SK-N-SH (cell line): ENCODE measurements at regions not wholly inside any gene's neighbourhood (a gene's known extent, or its start where the extent isn't known, plus 50 kb on each side); places are given as distances from the start of the nearest gene placed in this dataset.

ENCODE experiments used
- CTCF ChIA-PET: fragments of 300-600, 350-600 bp; formaldehyde crosslinking; extraction: SDS; loops from one replicate; lab custom pipeline; 2021; lab: Yijun Ruan, JAX
- POLR2A ChIA-PET: fragments of 350-600 bp; sonication (Branson Sonifier 250); formaldehyde crosslinking; extraction: SDS; loops from one replicate; lab custom pipeline; 2020; ENCODE audit warnings: antibody characterized with exemption, inconsistent platforms; lab: Yijun Ruan, JAX
- DNase-seq: peaks from one replicate; pipeline ENCODE4 v3.0.0; 2012
- H2AFZ ChIP-seq: fragments of 200-600 bp; sonication (generic); 2 replicates; pipeline ENCODE4 v1.8.1; 2016; ENCODE audit warnings: antibody characterized with exemption, mild to moderate bottlenecking, low read depth
- H3F3A ChIP-seq: fragments of 200-600 bp; sonication (generic); replicated peaks from 2 replicates; pipeline ENCODE3; 2016; ENCODE audit warnings: antibody characterized with exemption, mild to moderate bottlenecking; ENCODE audit not compliant: insufficient read depth
- H3K27ac ChIP-seq, 2 experiments: fragments of 200-500 bp in 1 of 2; fragments of 200-600 bp in 1 of 2; sonication (Bioruptor generic) in 1 of 2; sonication (generic), shearing (Covaris generic) in 1 of 2; 2 replicates each; pipeline versions ENCODE4 v1.5.1 to v1.6.1; 2014 to 2016; ENCODE audit warnings: low read depth in 2 of 2, inconsistent platforms in 1 of 2, low read length in 1 of 2, mild to moderate bottlenecking in 1 of 2, mixed read lengths in 1 of 2
- H3K27me3 ChIP-seq: fragments of 200-600 bp; sonication (generic), shearing (Covaris generic); 2 replicates; pipeline ENCODE4 v1.6.1; 2016; ENCODE audit warnings: mixed run types; ENCODE audit not compliant: insufficient read depth
- H3K36me3 ChIP-seq, 2 experiments: fragments of 200-500 bp in 1 of 2; fragments of 200-600 bp in 1 of 2; sonication (Bioruptor generic) in 1 of 2; sonication (generic) in 1 of 2; replicated peaks in 1 of 2; 2 replicates each; pipeline versions ENCODE3 to v1.5.1; 2014 to 2016; ENCODE audit warnings: low read length in 1 of 2, mild to moderate bottlenecking in 1 of 2; ENCODE audit not compliant: insufficient read depth in 2 of 2, control insufficient read depth in 1 of 2
- H3K4me1 ChIP-seq, 2 experiments: fragments of 200-500 bp in 1 of 2; fragments of 200-600 bp in 1 of 2; sonication (Bioruptor generic) in 1 of 2; sonication (generic), shearing (Covaris generic) in 1 of 2; 2 replicates each; pipeline versions ENCODE4 v1.5.1 to v1.6.1; 2014 to 2016; ENCODE audit warnings: low read depth in 1 of 2, low read length in 1 of 2, mixed run types in 1 of 2; ENCODE audit not compliant: insufficient read depth in 2 of 2, control insufficient read depth in 1 of 2
- H3K4me2 ChIP-seq: fragments of 200-600 bp; sonication (generic), shearing (Covaris generic); 2 replicates; pipeline ENCODE4 v1.6.1; 2017; ENCODE audit warnings: mixed run types
- H3K4me3 ChIP-seq, 2 experiments: fragments of 200-500 bp in 1 of 2; fragments of 200-600 bp in 1 of 2; sonication (Bioruptor generic) in 1 of 2; sonication (generic), shearing (Covaris generic) in 1 of 2; 2 replicates each; pipeline versions ENCODE4 v1.5.1 to v1.8.1; 2014 to 2016; ENCODE audit warnings: low read depth in 2 of 2, inconsistent platforms in 1 of 2, low read length in 1 of 2, mild to moderate bottlenecking in 1 of 2, mixed read lengths in 1 of 2, moderate library complexity in 1 of 2
- H3K79me2 ChIP-seq: fragments of 200-600 bp; sonication (generic); 2 replicates; pipeline ENCODE4 v1.8.1; 2017; ENCODE audit warnings: mild to moderate bottlenecking; ENCODE audit not compliant: insufficient read depth
- H3K9ac ChIP-seq: fragments of 200-600 bp; sonication (generic); 2 replicates; pipeline ENCODE4 v1.6.1; 2017; ENCODE audit warnings: mixed run types
- H3K9me2 ChIP-seq: fragments of 200-600 bp; sonication (generic); 2 replicates; pipeline ENCODE4 v1.6.1; 2017; ENCODE audit warnings: mixed run types
- H3K9me3 ChIP-seq: fragments of 200-600 bp; sonication (generic); 2 replicates; pipeline ENCODE4 v1.6.1; 2017; ENCODE audit warnings: mixed run types, mild to moderate bottlenecking, moderate library complexity
- H4K20me1 ChIP-seq: fragments of 200-600 bp; sonication (generic); 2 replicates; pipeline ENCODE4 v1.6.1; 2017; ENCODE audit warnings: mild to moderate bottlenecking, mixed run types; ENCODE audit not compliant: insufficient read depth
- CTCF ChIP-seq: fragments of 200-600 bp; sonication (generic); IDR thresholded peaks from 2 replicates; pipeline ENCODE4 v1.6.1; 2017; ENCODE audit warnings: antibody characterized with exemption, mild to moderate bottlenecking, moderate library complexity
- ELF1 ChIP-seq: IDR thresholded peaks from 2 replicates; pipeline ENCODE4 v1.4.0; 2012
- EP300 ChIP-seq, 2 experiments: IDR thresholded peaks; 2 replicates each; pipeline versions ENCODE4 v1.4.0 to v1.6.1; 2012; ENCODE audit warnings: borderline replicate concordance in 1 of 2, low read depth in 1 of 2, low read length in 1 of 2
- GABPA ChIP-seq: IDR thresholded peaks from 2 replicates; pipeline ENCODE4 v1.4.0; 2012; ENCODE audit warnings: low read depth, mild to moderate bottlenecking
- GATA2 ChIP-seq: sonication (generic); formaldehyde crosslinking; IDR thresholded peaks from 2 replicates; pipeline ENCODE4 v1.5.0; 2020; ENCODE audit warnings: mild to moderate bottlenecking, missing genetic modification reagents
- IRF3 ChIP-seq: fragments of 150-350 bp; IDR thresholded peaks from 2 replicates; pipeline ENCODE4 v1.6.1; 2016; ENCODE audit warnings: mild to moderate bottlenecking, low read depth, low read length
- MEF2A ChIP-seq: IDR thresholded peaks from 2 replicates; pipeline ENCODE4 v1.4.0; 2012; ENCODE audit warnings: low read depth, borderline replicate concordance
- MXI1 ChIP-seq: IDR thresholded peaks from 2 replicates; pipeline ENCODE4 v1.6.1; 2012; ENCODE audit warnings: mild to moderate bottlenecking, low read depth, low read length, improper control_type of control experiment
- NFIC ChIP-seq: IDR thresholded peaks from 2 replicates; pipeline ENCODE4 v1.4.0; 2012; ENCODE audit warnings: borderline replicate concordance
- NRF1 ChIP-seq: IDR thresholded peaks from 2 replicates; pipeline ENCODE4 v1.6.1; 2012; ENCODE audit warnings: low read depth, mild to moderate bottlenecking, low read length
- PBX3 ChIP-seq: IDR thresholded peaks from 2 replicates; pipeline ENCODE4; 2012
- RXRA ChIP-seq: IDR thresholded peaks from 2 replicates; pipeline ENCODE4 v1.4.0; 2012; ENCODE audit warnings: low read depth, mild to moderate bottlenecking, borderline replicate concordance
- TAF1 ChIP-seq: IDR thresholded peaks from 2 replicates; pipeline ENCODE4 v1.6.1; 2012; ENCODE audit warnings: low read depth, mild to moderate bottlenecking, low read length, moderate library complexity, borderline replicate concordance
- TCF12 ChIP-seq: IDR thresholded peaks from 2 replicates; pipeline ENCODE4 v1.4.0; 2012
- USF2 ChIP-seq: fragments of 150-350 bp; IDR thresholded peaks from 2 replicates; pipeline ENCODE4 v1.6.1; 2017; ENCODE audit warnings: antibody characterized with exemption, low read length, low read depth, borderline replicate concordance
- ZBTB33 ChIP-seq: IDR thresholded peaks from 2 replicates; pipeline ENCODE4 v1.4.0; 2012; ENCODE audit warnings: low read depth, borderline replicate concordance
- WGBS: methylation state at CpG from one replicate; pipeline ENCODE4 v1.1.6; 2017; ENCODE audit warnings: low lambda C conversion rate; 5-methylcytosine and 5-hydroxymethylcytosine counted together
- TF ChIP-seq, protein P1 (sequence below): IDR thresholded peaks from 2 replicates; pipeline ENCODE4 v1.4.0; 2012; ENCODE audit warnings: low read depth

GRCh38 chrX:152079768-152080167, 58.6 kb downstream of the MAGEA10 start:
- DNase-seq = no peak
- Histone ChIP-seq H3K79me2 (no peaks in the 10 kb centered on the region), H2AFZ (no peak overlapping the region), H3K4me2 (no peak overlapping the region), H3K27me3 (peaks cover 6% of the 10 kb centered on the region; the same call in 1 of the 2 replicates), H4K20me1 (no peaks in the 10 kb centered on the region), H3K9me3 (no peaks in the 10 kb centered on the region), H3K9me2 (no peaks in the 10 kb centered on the region), H3K36me3 (no peaks in the 10 kb centered on the region), H3K27ac (no peak overlapping the region), H3K4me3 (no peak overlapping the region), H3K9ac (no peak overlapping the region), H3F3A (no peaks in the 10 kb centered on the region), H3K4me1 (no peaks in the 10 kb centered on the region)
- TF ChIP-seq NRF1 (no peak), EP300 (IDR thresholded peaks at IDR 0.05; ENCODE audit: borderline replicate concordance in 1 of 2, low read depth in 1 of 2, low read length in 1 of 2) (no peak), TCF12 (no peak), MEF2A (no peak), IRF3 (no peak), TAF1 (no peak), MXI1 (no peak), RXRA (no peak), GABPA (no peak), GATA2 (CRISPR knock-in tag) (no peak), USF2 (no peak), ELF1 (no peak)
- TF ChIP-seq, protein P1, sequence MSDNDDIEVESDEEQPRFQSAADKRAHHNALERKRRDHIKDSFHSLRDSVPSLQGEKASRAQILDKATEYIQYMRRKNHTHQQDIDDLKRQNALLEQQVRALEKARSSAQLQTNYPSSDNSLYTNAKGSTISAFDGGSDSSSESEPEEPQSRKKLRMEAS = no peak
- ChIA-PET CTCF (no interaction called here), POLR2A (no interaction called here)

DNA sequence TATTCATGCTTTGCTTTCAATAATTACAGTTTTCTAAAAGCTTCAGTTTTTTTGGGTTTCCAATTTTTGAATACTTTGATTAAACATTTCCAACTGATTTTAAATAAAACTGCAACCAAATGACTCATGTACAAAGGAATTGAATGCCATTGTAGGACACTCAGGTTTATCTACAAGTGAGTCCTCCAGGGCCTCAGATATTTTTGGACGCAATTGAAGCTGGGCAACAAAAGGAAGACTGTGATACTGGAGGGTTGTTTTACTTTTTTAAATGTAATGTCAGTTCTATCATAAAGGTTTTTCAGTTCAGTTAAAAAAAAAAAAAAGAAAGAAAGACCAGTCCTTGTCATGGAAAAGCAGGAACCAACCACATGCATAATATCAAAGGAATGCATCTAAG, 64.2 kb downstream of the MAGEA10 start:
- H3K27me3 ChIP-seq = peaks cover 6% of the 10 kb centered on the region; the same call in 1 of the 2 replicates
- ChIA-PET POLR2A (no interaction called here), CTCF (no interaction called here)
- H3K27ac ChIP-seq = no peak overlapping the region
- no peaks in the 10 kb centered on the region for H3F3A ChIP-seq
- no peak overlapping the region for H3K4me3 ChIP-seq
- WGBS = 0% methylated on average over 1 of the region's 1 CpG
- no peak overlapping the region for H2AFZ ChIP-seq
- no peak overlapping the region for H3K9ac ChIP-seq
- no peaks in the 10 kb centered on the region for H3K4me1 ChIP-seq
- no peak for DNase-seq
- no peaks in the 10 kb centered on the region for H3K36me3 ChIP-seq
- H4K20me1 ChIP-seq = no peaks in the 10 kb centered on the region
- no peak overlapping the region for H3K4me2 ChIP-seq
- no peaks in the 10 kb centered on the region for H3K9me3 ChIP-seq
- no peaks in the 10 kb centered on the region for H3K9me2 ChIP-seq
- H3K79me2 ChIP-seq = no peaks in the 10 kb centered on the region
- TF ChIP-seq PBX3 (no peak), RXRA (no peak), NFIC (no peak), TCF12 (no peak), ELF1 (no peak), CTCF (no peak), USF2 (no peak), ZBTB33 (no peak), IRF3 (no peak)
- TF ChIP-seq, protein P1 = no peak
